IMR-90 (cell line): ENCODE measurements at regions not wholly inside any gene's neighbourhood (a gene's known extent, or its start where the extent isn't known, plus 50 kb on each side); places are given as distances from the start of the nearest gene placed in this dataset.

Experiments used
- ATAC-seq: fragments of 200-7000 bp; cut with Tn5 transposase; 2 replicates; pipeline ENCODE4 v1.9.1; 2020; ENCODE audit warnings: low read depth, mild to moderate bottlenecking, moderate library complexity
- BruUV-seq: library from RNA; stranded (reverse); fragments of 400-500 nt; replicated peaks from 2 replicates; lab custom pipeline; 2021; lab: Mats Ljungman, UMichigan
- CTCF ChIA-PET: fragments of 300-600 bp; formaldehyde crosslinking; extraction: SDS; loops from one replicate; lab custom pipeline; 2021; ENCODE audit warnings: antibody characterized with exemption; lab: Yijun Ruan, JAX
- POLR2A ChIA-PET: fragments of 300-600 bp; sonication (Branson Sonifier 250); formaldehyde crosslinking; loops from one replicate; lab custom pipeline; 2022; ENCODE audit warnings: antibody characterized with exemption; ENCODE audit not compliant: unreplicated experiment; lab: Charles Lee
- DNase-seq: peaks from one replicate; pipeline ENCODE4 v3.0.0; 2013
- H2AFZ ChIP-seq: replicated peaks from 2 replicates; pipeline ENCODE3; 2013; ENCODE audit warnings: low read length, mild to moderate bottlenecking; ENCODE audit not compliant: poor library complexity
- H2AK5ac ChIP-seq: 2 replicates; pipeline ENCODE4 v1.6.1; 2013; ENCODE audit warnings: low read depth, low read length, inconsistent platforms
- H2AK9ac ChIP-seq: replicated peaks from 2 replicates; pipeline ENCODE3; 2013; ENCODE audit warnings: mild to moderate bottlenecking, low read depth, low read length, moderate library complexity; ENCODE audit not compliant: poor library complexity
- H2BK120ac ChIP-seq: 2 replicates; pipeline ENCODE4 v1.6.1; 2013; ENCODE audit warnings: low read depth, low read length, inconsistent platforms
- H2BK15ac ChIP-seq: 3 replicates; pipeline ENCODE4 v1.6.1; 2013; ENCODE audit warnings: low read depth, low read length, inconsistent platforms
- H2BK20ac ChIP-seq: 2 replicates; pipeline ENCODE4 v1.6.1; 2013; ENCODE audit warnings: low read depth, mild to moderate bottlenecking, inconsistent platforms, low read length, moderate library complexity
- H2BK5ac ChIP-seq: 2 replicates; pipeline ENCODE4 v1.6.1; 2013; ENCODE audit warnings: mild to moderate bottlenecking, low read depth, low read length, inconsistent platforms; ENCODE audit not compliant: poor library complexity, severe bottlenecking
- H3K14ac ChIP-seq: replicated peaks from 2 replicates; pipeline ENCODE4 v1.6.1; 2013; ENCODE audit warnings: low read depth, low read length, inconsistent platforms
- H3K18ac ChIP-seq: 2 replicates; pipeline ENCODE4 v1.6.1; 2013; ENCODE audit warnings: low read depth, low read length, control low read depth
- H3K23ac ChIP-seq: 2 replicates; pipeline ENCODE4 v1.6.1; 2013; ENCODE audit warnings: low read depth, low read length, inconsistent platforms
- H3K27ac ChIP-seq: 2 replicates; pipeline ENCODE4 v1.5.1; 2013; ENCODE audit warnings: mild to moderate bottlenecking, control low read depth, low read length; ENCODE audit not compliant: insufficient read depth
- H3K27me3 ChIP-seq: 2 replicates; pipeline ENCODE4 v1.6.1; 2013; ENCODE audit warnings: low read length; ENCODE audit not compliant: control insufficient read depth, insufficient read depth
- H3K36me3 ChIP-seq: 2 replicates; pipeline ENCODE4 v1.6.1; 2013; ENCODE audit warnings: low read length, mixed read lengths; ENCODE audit not compliant: control insufficient read depth, insufficient read depth
- H3K4ac ChIP-seq: 2 replicates; pipeline ENCODE4 v1.6.1; 2013; ENCODE audit warnings: low read depth, low read length, inconsistent platforms
- H3K4me1 ChIP-seq: 2 replicates; pipeline ENCODE4 v1.6.1; 2013; ENCODE audit warnings: low read length, mixed read lengths; ENCODE audit not compliant: control insufficient read depth, insufficient read depth
- H3K4me2 ChIP-seq: 2 replicates; pipeline ENCODE4 v1.6.1; 2013; ENCODE audit warnings: low read depth, mild to moderate bottlenecking, control low read depth, low read length, moderate library complexity
- H3K4me3 ChIP-seq: 2 replicates; pipeline ENCODE4 v1.5.1; 2013; ENCODE audit warnings: low read depth, mild to moderate bottlenecking, control low read depth, low read length, moderate library complexity; ENCODE audit not compliant: insufficient read depth
- H3K56ac ChIP-seq: 2 replicates; pipeline ENCODE4 v1.6.1; 2013; ENCODE audit warnings: low read length, inconsistent platforms; ENCODE audit not compliant: insufficient read depth; ENCODE audit errors: extremely low read depth
- H3K79me1 ChIP-seq, 2 experiments: 2 replicates each; pipeline ENCODE4 v1.6.1; 2013; ENCODE audit warnings: low read length in 2 of 2, inconsistent platforms in 1 of 2, low read depth in 1 of 2
- H3K9ac ChIP-seq: 2 replicates; pipeline ENCODE4 v1.6.1; 2013; ENCODE audit warnings: low read depth, low read length, control low read depth
- H3K9me1 ChIP-seq: 2 replicates; pipeline ENCODE4 v1.6.1; 2013; ENCODE audit warnings: low read length, inconsistent platforms; ENCODE audit not compliant: insufficient read depth
- H3K9me3 ChIP-seq: 2 replicates; pipeline ENCODE4 v1.6.1; 2013; ENCODE audit warnings: low read length; ENCODE audit not compliant: control insufficient read depth, insufficient read depth
- H4K20me1 ChIP-seq: 2 replicates; pipeline ENCODE4 v1.6.1; 2013; ENCODE audit warnings: low read length, inconsistent platforms; ENCODE audit not compliant: insufficient read depth
- H4K5ac ChIP-seq: 2 replicates; pipeline ENCODE4 v1.6.1; 2013; ENCODE audit warnings: mild to moderate bottlenecking, low read depth, low read length, control low read depth
- H4K8ac ChIP-seq, 2 experiments: 2 replicates each; pipeline ENCODE4 v1.6.1; 2013; ENCODE audit warnings: low read depth in 2 of 2, low read length in 2 of 2, control low read depth in 1 of 2, inconsistent platforms in 1 of 2
- H4K91ac ChIP-seq: 2 replicates; pipeline ENCODE4 v1.6.1; 2013; ENCODE audit warnings: low read depth, low read length, inconsistent platforms; ENCODE audit not compliant: insufficient read depth
- CEBPB ChIP-seq: IDR thresholded peaks from 2 replicates; pipeline ENCODE4 v1.6.1; 2012; ENCODE audit warnings: low read depth, low read length, improper control_type of control experiment
- WGBS, 2 experiments: methylation state at CpG; one replicate each; pipeline versions ENCODE4 v1.1.5 to v1.1.7; 2013; ENCODE audit warnings: missing lambda C conversion rate in 2 of 2; ENCODE audit not compliant: insufficient read length in 1 of 2; ENCODE audit errors: extremely low coverage in 2 of 2; 5-methylcytosine and 5-hydroxymethylcytosine counted together
- dilution Hi-C: fragments of 300-500 bp; cut with HindIII; formaldehyde crosslinking; loops from one replicate; pipeline ENCODE4 v1.14.3; 2018; ENCODE audit warnings: low sequenced_read_pairs; ENCODE audit not compliant: unreplicated experiment
- in situ Hi-C: fragments of 300-500 bp; cut with MboI; formaldehyde crosslinking; loops from 3 replicates; pipeline ENCODE4 v1.14.3; 2019; ENCODE audit warnings: low sequenced_read_pairs, inconsistent platforms, mixed read lengths
- intact Hi-C: fragments of 100-400 bp; cut with micrococcal nuclease; formaldehyde crosslinking; loops from 2 replicates; pipeline ENCODE4 v1.10.0; 2022
- TF ChIP-seq, protein P1 (sequence below): fragments of 150-350 bp; IDR thresholded peaks from 2 replicates; pipeline ENCODE4 v1.6.1; 2016; ENCODE audit warnings: low read depth, mild to moderate bottlenecking, low read length, moderate library complexity, borderline replicate concordance

GRCh38 chr4:173736840-173737239, 206.8 kb upstream of the HAND2 start:
- H2AFZ ChIP-seq: no peak overlapping the region
- ATAC-seq (peak; percentile 83), DNase-seq (peak; percentile 39)
- no peak overlapping the region for H3K4me3 ChIP-seq
- H3K27me3 ChIP-seq: no peaks in the 10 kb centered on the region; the same call in 1 of the 2 replicates
- H4K91ac ChIP-seq: no peak overlapping the region
- H3K18ac ChIP-seq: no peak overlapping the region
- no peaks in the 10 kb centered on the region for H4K20me1 ChIP-seq
- CTCF ChIA-PET: no interaction called here
- no peaks in the 10 kb centered on the region for H3K79me1 ChIP-seq
- no peak overlapping the region for H3K9ac ChIP-seq
- H4K8ac ChIP-seq: no peak overlapping the region
- no peak overlapping the region for H3K27ac ChIP-seq
- no peak overlapping the region for H2BK20ac ChIP-seq
- dilution Hi-C loops: no loop called here
- H2BK5ac ChIP-seq: no peak overlapping the region
- intact Hi-C loops: no loop called here
- no peak overlapping the region for H2AK5ac ChIP-seq
- H3K36me3 ChIP-seq: no peaks in the 10 kb centered on the region
- H3K4ac ChIP-seq: no peak overlapping the region
- in situ Hi-C loops: no loop called here
- no peak overlapping the region for H4K5ac ChIP-seq
- H3K9me1 ChIP-seq: no peaks in the 10 kb centered on the region
- no peak overlapping the region for H3K14ac ChIP-seq
- POLR2A ChIA-PET: no interaction called here
- WGBS, 2 experiments: 0% methylated on average over 1 of the region's 1 CpG; no CpG with 5 or more reads in 1 of the 2 experiments
- H3K4me2 ChIP-seq: no peak overlapping the region
- no peak overlapping the region for H2BK120ac ChIP-seq
- no peaks in the 10 kb centered on the region for H3K9me3 ChIP-seq
- BruUV-seq: no TSS peak
- H3K23ac ChIP-seq: no peak overlapping the region
- no peak overlapping the region for H2AK9ac ChIP-seq
- TF ChIP-seq, protein P1, sequence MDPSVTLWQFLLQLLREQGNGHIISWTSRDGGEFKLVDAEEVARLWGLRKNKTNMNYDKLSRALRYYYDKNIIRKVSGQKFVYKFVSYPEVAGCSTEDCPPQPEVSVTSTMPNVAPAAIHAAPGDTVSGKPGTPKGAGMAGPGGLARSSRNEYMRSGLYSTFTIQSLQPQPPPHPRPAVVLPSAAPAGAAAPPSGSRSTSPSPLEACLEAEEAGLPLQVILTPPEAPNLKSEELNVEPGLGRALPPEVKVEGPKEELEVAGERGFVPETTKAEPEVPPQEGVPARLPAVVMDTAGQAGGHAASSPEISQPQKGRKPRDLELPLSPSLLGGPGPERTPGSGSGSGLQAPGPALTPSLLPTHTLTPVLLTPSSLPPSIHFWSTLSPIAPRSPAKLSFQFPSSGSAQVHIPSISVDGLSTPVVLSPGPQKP: no peak
- peak; percentile 60 for TF ChIP-seq CEBPB
- no peaks in the 10 kb centered on the region; the same call in 1 of the 2 replicates for H3K4me1 ChIP-seq
- H3K56ac ChIP-seq: no peak overlapping the region
- no peak overlapping the region for H2BK15ac ChIP-seq
